Bronchial epithelial cell (primary cell): ENCODE measurements at regions not wholly inside any gene's neighbourhood (a gene's known extent, or its start where the extent isn't known, plus 50 kb on each side); places are given as distances from the start of the nearest gene placed in this dataset.

ENCODE experiments used
- DNase-seq: peaks from one replicate; pipeline ENCODE4 v3.0.0-alpha.2; 2010; ENCODE audit warnings: low read depth
- FAIRE-seq: peaks from 2 replicates; lab custom pipeline; 2011; peaks lifted over from hg19 to GRCh38; lab: Jason Lieb, UNC
- H3K27me3 ChIP-seq: 2 replicates; pipeline ENCODE4 v1.5.1; 2011; ENCODE audit warnings: low read length; ENCODE audit not compliant: control insufficient read depth, insufficient read depth
- H3K36me3 ChIP-seq: 2 replicates; pipeline ENCODE4 v1.5.1; 2011; ENCODE audit warnings: low read length; ENCODE audit not compliant: control insufficient read depth, insufficient read depth
- H3K4me3 ChIP-seq: 2 replicates; pipeline ENCODE4 v1.5.1; 2011; ENCODE audit warnings: mild to moderate bottlenecking, low read depth, low read length, control low read depth
- TF ChIP-seq, protein P1 (sequence below): IDR thresholded peaks from 2 replicates; pipeline ENCODE4 v1.5.1; 2011; ENCODE audit warnings: mild to moderate bottlenecking, moderate library complexity, low read length, control low read depth, inconsistent platforms; ENCODE audit not compliant: insufficient read depth, severe bottlenecking

DNA sequence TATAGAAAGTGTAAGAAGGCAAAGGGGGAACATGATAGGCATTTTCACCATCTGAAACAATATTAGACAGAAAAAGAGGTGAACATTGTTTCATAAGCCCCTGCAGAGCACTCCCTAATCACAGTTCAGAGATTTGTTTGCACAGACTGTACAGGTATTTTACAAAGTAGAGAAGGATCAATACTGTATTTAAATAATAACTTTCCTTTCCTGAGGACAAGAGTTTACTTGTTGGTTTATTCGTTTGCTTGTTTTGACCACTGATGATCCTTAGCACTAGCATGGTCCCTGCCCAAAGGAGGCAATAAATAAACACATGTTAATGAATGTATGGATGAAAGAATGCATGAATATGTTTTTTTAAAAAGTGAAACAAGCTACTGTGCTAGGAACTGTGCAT is 690.1 kb upstream of the COBL start:
- H3K27me3 ChIP-seq: no peaks in the 10 kb centered on the region
- FAIRE-seq (no peak), DNase-seq (no peak)
- TF ChIP-seq, protein P1, sequence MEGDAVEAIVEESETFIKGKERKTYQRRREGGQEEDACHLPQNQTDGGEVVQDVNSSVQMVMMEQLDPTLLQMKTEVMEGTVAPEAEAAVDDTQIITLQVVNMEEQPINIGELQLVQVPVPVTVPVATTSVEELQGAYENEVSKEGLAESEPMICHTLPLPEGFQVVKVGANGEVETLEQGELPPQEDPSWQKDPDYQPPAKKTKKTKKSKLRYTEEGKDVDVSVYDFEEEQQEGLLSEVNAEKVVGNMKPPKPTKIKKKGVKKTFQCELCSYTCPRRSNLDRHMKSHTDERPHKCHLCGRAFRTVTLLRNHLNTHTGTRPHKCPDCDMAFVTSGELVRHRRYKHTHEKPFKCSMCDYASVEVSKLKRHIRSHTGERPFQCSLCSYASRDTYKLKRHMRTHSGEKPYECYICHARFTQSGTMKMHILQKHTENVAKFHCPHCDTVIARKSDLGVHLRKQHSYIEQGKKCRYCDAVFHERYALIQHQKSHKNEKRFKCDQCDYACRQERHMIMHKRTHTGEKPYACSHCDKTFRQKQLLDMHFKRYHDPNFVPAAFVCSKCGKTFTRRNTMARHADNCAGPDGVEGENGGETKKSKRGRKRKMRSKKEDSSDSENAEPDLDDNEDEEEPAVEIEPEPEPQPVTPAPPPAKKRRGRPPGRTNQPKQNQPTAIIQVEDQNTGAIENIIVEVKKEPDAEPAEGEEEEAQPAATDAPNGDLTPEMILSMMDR: no peak
- no peaks in the 10 kb centered on the region for H3K36me3 ChIP-seq
- H3K4me3 ChIP-seq: no peak overlapping the region

GRCh38 chr7:52005613-52006012 is 689.0 kb upstream of the COBL start:
- DNase-seq (no peak), FAIRE-seq (no peak)
- TF ChIP-seq, protein P1: no peak
- Histone ChIP-seq H3K4me3 (no peak overlapping the region), H3K36me3 (no peaks in the 10 kb centered on the region), H3K27me3 (no peaks in the 10 kb centered on the region)

DNA sequence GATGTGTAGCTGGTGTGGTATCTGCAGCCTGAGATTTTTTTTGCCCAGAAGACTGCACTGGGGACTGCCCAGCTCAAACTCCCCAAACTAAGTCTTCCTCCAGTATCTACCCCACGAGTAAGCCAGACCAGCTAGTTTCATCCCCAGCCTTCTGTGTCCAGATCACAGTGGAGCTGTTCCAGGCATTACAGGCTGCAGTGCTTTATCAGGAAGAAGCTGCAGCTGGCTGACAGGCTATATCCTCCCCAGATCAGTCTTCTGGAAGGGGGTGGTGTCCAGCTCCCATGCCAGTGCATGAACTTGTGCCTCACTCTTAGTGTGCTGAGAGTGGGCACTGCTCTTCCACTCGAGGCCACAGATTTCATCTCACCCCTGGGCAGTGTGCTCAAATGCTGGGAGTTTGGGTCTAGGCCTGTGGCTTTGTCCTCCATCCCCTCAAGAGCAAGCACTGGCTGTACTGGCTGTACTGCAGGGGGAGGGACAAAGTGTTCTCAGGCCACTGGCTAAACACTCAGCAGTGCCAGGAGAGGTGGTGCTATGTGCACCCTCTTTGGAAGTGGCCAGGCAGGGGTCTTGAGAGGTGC is 679.1 kb upstream of the COBL start:
- TF ChIP-seq, protein P1: no peak
- no peak overlapping the region for H3K4me3 ChIP-seq
- H3K27me3 ChIP-seq: no peaks in the 10 kb centered on the region
- DNase-seq (no peak), FAIRE-seq (peak; percentile 55)
- no peaks in the 10 kb centered on the region for H3K36me3 ChIP-seq

DNA sequence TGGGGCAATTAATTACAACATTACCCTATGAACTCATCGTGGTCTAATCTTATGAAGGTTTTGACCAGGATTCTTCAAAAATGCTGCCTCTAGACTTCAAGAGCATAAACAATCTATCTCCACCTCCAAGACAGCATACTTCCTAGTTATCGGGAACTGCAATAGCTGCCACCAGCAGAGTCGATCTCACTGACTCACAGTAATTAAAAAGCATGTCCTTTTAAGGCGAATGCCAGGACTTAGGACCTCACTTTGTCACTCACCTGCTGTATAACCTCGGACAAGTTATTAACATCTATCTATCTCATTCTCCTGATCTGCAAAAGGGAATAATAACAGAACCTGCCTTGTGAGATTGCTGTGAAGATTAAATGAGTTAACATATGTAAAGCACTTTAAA is 666.0 kb upstream of the COBL start:
- no peak for FAIRE-seq
- DNase-seq: no peak
- no peak overlapping the region for H3K4me3 ChIP-seq
- H3K36me3 ChIP-seq: no peaks in the 10 kb centered on the region
- H3K27me3 ChIP-seq: no peaks in the 10 kb centered on the region
- TF ChIP-seq, protein P1: no peak

DNA sequence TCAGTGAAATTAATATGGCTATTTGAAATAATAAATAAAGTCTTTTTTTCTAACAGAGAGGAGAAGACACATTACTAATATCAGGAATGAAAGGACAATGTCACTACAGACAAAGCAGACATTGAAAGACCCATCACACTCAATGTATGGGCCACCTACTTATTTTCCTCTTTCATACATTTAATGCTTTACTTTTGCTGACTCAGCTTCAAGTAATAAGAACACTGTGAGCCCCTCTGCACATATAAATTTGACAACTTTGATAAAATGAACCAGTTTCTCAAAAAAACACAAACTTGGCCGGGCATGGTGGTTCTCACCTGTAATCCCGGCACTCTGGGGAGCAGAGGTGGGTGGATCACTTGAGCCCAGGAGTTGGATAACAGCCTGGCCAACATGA is 664.2 kb upstream of the COBL start:
- DNase-seq (no peak), FAIRE-seq (no peak)
- H3K4me3 ChIP-seq: no peak overlapping the region
- no peaks in the 10 kb centered on the region for H3K36me3 ChIP-seq
- TF ChIP-seq, protein P1: no peak
- no peaks in the 10 kb centered on the region for H3K27me3 ChIP-seq

DNA sequence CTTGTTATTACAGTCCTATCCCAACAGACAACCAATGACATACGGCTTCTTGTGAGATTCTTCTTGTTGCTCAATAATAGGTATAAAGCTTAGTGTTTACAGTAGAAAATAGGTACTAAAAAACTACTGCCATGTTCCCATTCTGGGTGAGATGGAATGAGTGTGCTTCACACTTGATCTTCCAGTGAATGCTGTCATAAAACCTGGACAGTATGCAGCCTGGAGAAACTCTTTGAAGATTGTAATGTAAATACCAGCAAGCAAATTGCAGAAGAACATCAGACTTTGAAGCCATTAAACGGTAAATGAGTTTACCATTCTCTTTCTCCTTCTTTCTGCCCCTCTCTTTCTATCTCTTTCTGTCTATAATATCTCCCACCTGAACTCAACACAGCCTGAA is 663.7 kb upstream of the COBL start:
- TF ChIP-seq, protein P1: no peak
- H3K4me3 ChIP-seq: no peak overlapping the region
- FAIRE-seq: no peak
- H3K36me3 ChIP-seq: no peaks in the 10 kb centered on the region
- H3K27me3 ChIP-seq: no peaks in the 10 kb centered on the region
- no peak for DNase-seq
